CD14-positive monocyte (primary cell): ENCODE measurements at regions not wholly inside any gene's neighbourhood (a gene's known extent, or its start where the extent isn't known, plus 50 kb on each side); places are given as distances from the start of the nearest gene placed in this dataset.
A peak's percentile ranks its signal among the peaks of the same experiment; 100 is the strongest.

ENCODE experiments used
- DNase-seq, 3 donors: peaks; one replicate each; pipeline ENCODE4 v3.0.0-alpha.2; 2011 to 2022
- H2AFZ ChIP-seq: 2 replicates; pipeline ENCODE4 v1.6.0; 2012; ENCODE audit warnings: mild to moderate bottlenecking, low read depth, low read length, inconsistent platforms; ENCODE audit not compliant: insufficient read depth, poor library complexity, severe bottlenecking
- H3K27ac ChIP-seq, 2 donors: 1 replicate in 1 of 2; 2 replicates in 1 of 2; pipeline ENCODE4 v1.5.1; 2012 to 2013; ENCODE audit warnings: low read length in 2 of 2, control low read depth in 1 of 2, inconsistent platforms in 1 of 2, low read depth in 1 of 2, mild to moderate bottlenecking in 1 of 2
- H3K27me3 ChIP-seq, 2 donors: one replicate each; pipeline versions ENCODE4 v1.6.0 to v1.6.1; 2011 to 2013; ENCODE audit warnings: low read length in 2 of 2; ENCODE audit not compliant: control insufficient read depth in 2 of 2, insufficient read depth in 2 of 2
- H3K36me3 ChIP-seq, 2 donors: replicated peaks in 1 of 2; 1 replicate in 1 of 2; 2 replicates in 1 of 2; pipeline versions ENCODE4 v1.5.1 to v1.6.1; 2012 to 2013; ENCODE audit warnings: low read length in 2 of 2, control low read depth in 1 of 2, inconsistent platforms in 1 of 2, mild to moderate bottlenecking in 1 of 2; ENCODE audit not compliant: insufficient read depth in 2 of 2, control insufficient read depth in 1 of 2
- H3K4me1 ChIP-seq, 2 donors: 1 replicate in 1 of 2; 2 replicates in 1 of 2; pipeline versions ENCODE4 v1.5.1 to v1.6.1; 2012 to 2013; ENCODE audit warnings: low read length in 2 of 2, control low read depth in 1 of 2, inconsistent platforms in 1 of 2, mild to moderate bottlenecking in 1 of 2, moderate library complexity in 1 of 2; ENCODE audit not compliant: insufficient read depth in 2 of 2, control insufficient read depth in 1 of 2
- H3K4me2 ChIP-seq: replicated peaks from 2 replicates; pipeline ENCODE3; 2012; ENCODE audit warnings: low read length, moderate library complexity, mild to moderate bottlenecking; ENCODE audit not compliant: poor library complexity, severe bottlenecking; ENCODE audit errors: extremely low read depth
- H3K4me3 ChIP-seq, 3 experiments: fragments of 200-600 bp in 1 of 3; sonication (generic) in 1 of 3; replicated peaks in 1 of 3; 1 replicate in 2 of 3; 2 replicates in 1 of 3; pipeline ENCODE4 v1.5.1; 2011 to 2013; ENCODE audit warnings: low read length in 3 of 3, mild to moderate bottlenecking in 3 of 3, control low read depth in 2 of 3, low read depth in 2 of 3, inconsistent platforms in 1 of 3, moderate library complexity in 1 of 3
- H3K79me2 ChIP-seq: 2 replicates; pipeline ENCODE4 v1.6.0; 2012; ENCODE audit warnings: mild to moderate bottlenecking, control low read depth, inconsistent platforms, low read length, moderate library complexity; ENCODE audit not compliant: insufficient read depth
- H3K9ac ChIP-seq: 2 replicates; pipeline ENCODE4 v1.6.0; 2017; ENCODE audit warnings: low read length, mild to moderate bottlenecking; ENCODE audit not compliant: insufficient read depth, poor library complexity, severe bottlenecking
- H3K9me3 ChIP-seq, 2 donors: replicated peaks in 1 of 2; 1 replicate in 1 of 2; 2 replicates in 1 of 2; pipeline versions ENCODE4 v1.5.1 to v1.6.1; 2012 to 2013; ENCODE audit warnings: low read length in 2 of 2, control low read depth in 1 of 2; ENCODE audit not compliant: control insufficient read depth in 1 of 2, insufficient read depth in 1 of 2
- H4K20me1 ChIP-seq: 2 replicates; pipeline ENCODE4 v1.6.0; 2012; ENCODE audit warnings: mild to moderate bottlenecking, low read length, control low read depth, moderate library complexity; ENCODE audit not compliant: insufficient read depth
- H3K27ac Mint-ChIP-seq, 7 donors: one replicate each; pipeline ENCODE4 v1.8.0; 2020; ENCODE audit warnings: mild to moderate bottlenecking in 7 of 7, mixed read lengths in 7 of 7, moderate library complexity in 6 of 7, inconsistent platforms in 2 of 7
- H3K27me3 Mint-ChIP-seq, 3 donors: one replicate each; pipeline ENCODE4 v1.8.0; 2021 to 2022; ENCODE audit warnings: low read depth in 3 of 3, mild to moderate bottlenecking in 3 of 3, mixed read lengths in 3 of 3, moderate library complexity in 3 of 3, inconsistent platforms in 1 of 3
- H3K36me3 Mint-ChIP-seq, 2 donors: one replicate each; pipeline ENCODE4 v1.8.0; 2020; ENCODE audit warnings: mixed read lengths in 2 of 2, inconsistent platforms in 1 of 2, mild to moderate bottlenecking in 1 of 2
- H3K4me1 Mint-ChIP-seq: one replicate; pipeline ENCODE4 v1.8.0; 2020; ENCODE audit warnings: mild to moderate bottlenecking, mixed read lengths
- H3K4me3 Mint-ChIP-seq, 2 donors: one replicate each; pipeline ENCODE4 v1.8.0; 2020; ENCODE audit warnings: mild to moderate bottlenecking in 2 of 2, mixed read lengths in 2 of 2, moderate library complexity in 1 of 2
- H3K9me3 Mint-ChIP-seq, 7 donors: one replicate each; pipeline ENCODE4 v1.8.0; 2020 to 2022; ENCODE audit warnings: mixed read lengths in 7 of 7, mild to moderate bottlenecking in 6 of 7, moderate library complexity in 6 of 7, inconsistent platforms in 2 of 7
- WGBS: methylation state at CpG from one replicate; pipeline ENCODE4 v1.1.5; 2013; ENCODE audit warnings: missing lambda C conversion rate; ENCODE audit not compliant: insufficient coverage; 5-methylcytosine and 5-hydroxymethylcytosine counted together
- intact Hi-C, 2 donors: fragments of 100-400 bp; cut with micrococcal nuclease; formaldehyde crosslinking; loops; one replicate each; pipeline versions ENCODE4 v1.15.0 to v1.15.1; 2023
- TF ChIP-seq, protein P1 (sequence below): fragments of 200-600 bp; IDR thresholded peaks from one replicate; pipeline ENCODE4 v1.8.0; 2022; ENCODE audit warnings: antibody characterized with exemption, mild to moderate bottlenecking

GRCh38 chr13:79898202-79898826, 417.4 kb downstream of the NDFIP2 start:
- peak overlapping the region in 1 of 7 donors; percentile 34 for H3K27ac Mint-ChIP-seq
- no peaks in the 10 kb centered on the region for H3K79me2 ChIP-seq
- H3K36me3 ChIP-seq = no peaks in the 10 kb centered on the region
- no peaks in the 10 kb centered on the region for H3K36me3 Mint-ChIP-seq
- H3K9me3 Mint-ChIP-seq = peaks cover 4 to 14% (median 6%) of the 10 kb centered on the region in 7 donors
- H3K9ac ChIP-seq = no peak overlapping the region
- TF ChIP-seq, protein P1, sequence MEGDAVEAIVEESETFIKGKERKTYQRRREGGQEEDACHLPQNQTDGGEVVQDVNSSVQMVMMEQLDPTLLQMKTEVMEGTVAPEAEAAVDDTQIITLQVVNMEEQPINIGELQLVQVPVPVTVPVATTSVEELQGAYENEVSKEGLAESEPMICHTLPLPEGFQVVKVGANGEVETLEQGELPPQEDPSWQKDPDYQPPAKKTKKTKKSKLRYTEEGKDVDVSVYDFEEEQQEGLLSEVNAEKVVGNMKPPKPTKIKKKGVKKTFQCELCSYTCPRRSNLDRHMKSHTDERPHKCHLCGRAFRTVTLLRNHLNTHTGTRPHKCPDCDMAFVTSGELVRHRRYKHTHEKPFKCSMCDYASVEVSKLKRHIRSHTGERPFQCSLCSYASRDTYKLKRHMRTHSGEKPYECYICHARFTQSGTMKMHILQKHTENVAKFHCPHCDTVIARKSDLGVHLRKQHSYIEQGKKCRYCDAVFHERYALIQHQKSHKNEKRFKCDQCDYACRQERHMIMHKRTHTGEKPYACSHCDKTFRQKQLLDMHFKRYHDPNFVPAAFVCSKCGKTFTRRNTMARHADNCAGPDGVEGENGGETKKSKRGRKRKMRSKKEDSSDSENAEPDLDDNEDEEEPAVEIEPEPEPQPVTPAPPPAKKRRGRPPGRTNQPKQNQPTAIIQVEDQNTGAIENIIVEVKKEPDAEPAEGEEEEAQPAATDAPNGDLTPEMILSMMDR = no peak
- peaks cover 0 to 10% of the 10 kb centered on the region in 2 donors for H3K9me3 ChIP-seq
- no peak overlapping the region for H3K27ac ChIP-seq
- H3K4me1 ChIP-seq = peaks cover 7 to 10% of the 10 kb centered on the region in 2 donors
- no peaks in the 10 kb centered on the region for H3K27me3 ChIP-seq
- no peak overlapping the region for H3K4me3 ChIP-seq
- peaks cover 16% of the 10 kb centered on the region for H3K4me1 Mint-ChIP-seq
- H3K27me3 Mint-ChIP-seq = peaks cover 0 to 2% (median 0%) of the 10 kb centered on the region in 3 donors
- DNase-seq = no peak
- intact Hi-C loops = no loop called here
- H4K20me1 ChIP-seq = no peaks in the 10 kb centered on the region
- WGBS = no CpG with 5 or more reads among the region's 2 CpGs
- H3K4me3 Mint-ChIP-seq = no peak overlapping the region
- no peak overlapping the region for H3K4me2 ChIP-seq
- H2AFZ ChIP-seq = no peak overlapping the region

- Histone ChIP-seq H2AFZ (no peak overlapping the region), H3K36me3 (no peaks in the 10 kb centered on the region), H3K9me3 (peaks cover 0 to 10% of the 10 kb centered on the region in 2 donors), H3K4me2 (no peak overlapping the region), H3K27me3 (no peaks in the 10 kb centered on the region), H3K27ac (no peak overlapping the region), H3K9ac (no peak overlapping the region), H3K79me2 (no peaks in the 10 kb centered on the region), H4K20me1 (no peaks in the 10 kb centered on the region), H3K4me1 (peaks cover 7 to 10% of the 10 kb centered on the region in 2 donors), H3K4me3 (no peak overlapping the region)
- Mint-ChIP-seq H3K9me3 (peaks cover 4 to 14% (median 7%) of the 10 kb centered on the region in 7 donors), H3K36me3 (no peaks in the 10 kb centered on the region), H3K27ac (no peak overlapping the region), H3K27me3 (peaks cover 0 to 2% (median 0%) of the 10 kb centered on the region in 3 donors), H3K4me1 (peaks cover 16% of the 10 kb centered on the region), H3K4me3 (no peak overlapping the region)
- intact Hi-C loops = no loop called here
- no CpG with 5 or more reads among the region's 2 CpGs for WGBS
- TF ChIP-seq, protein P1 = no peak
- DNase-seq = no peak
Observed at GRCh38 chr13:79896851-79897250, 415.9 kb downstream of the NDFIP2 start.
